HEK293T (cell line): ENCODE measurements at regions not wholly inside any gene's neighbourhood (a gene's known extent, or its start where the extent isn't known, plus 50 kb on each side); places are given as distances from the start of the nearest gene placed in this dataset.
"Not testable (repeated sequence)": the region's sequence is repeated elsewhere in the genome, so short reads cannot be mapped to it uniquely, and the experiment has no call there.

ENCODE experiments used
- ARNT ChIP-seq: fragments of 450-650 bp; IDR thresholded peaks from 2 replicates; pipeline ENCODE4 v1.6.1; 2017; ENCODE audit warnings: mild to moderate bottlenecking
- BHLHE40 ChIP-seq: fragments of 450-650 bp; IDR thresholded peaks from 2 replicates; pipeline ENCODE4 v1.6.1; 2016; ENCODE audit warnings: mild to moderate bottlenecking, moderate library complexity, borderline replicate concordance
- FOXM1 ChIP-seq: fragments of 450-650 bp; IDR thresholded peaks from 2 replicates; pipeline ENCODE4 v1.6.1; 2017; ENCODE audit warnings: mild to moderate bottlenecking, borderline replicate concordance
- LEF1 ChIP-seq: fragments of 450-650 bp; IDR thresholded peaks from 2 replicates; pipeline ENCODE4 v1.6.1; 2017; ENCODE audit warnings: mild to moderate bottlenecking, borderline replicate concordance
- NFRKB ChIP-seq: fragments of 450-650 bp; IDR thresholded peaks from 2 replicates; pipeline ENCODE4 v1.6.1; 2016; ENCODE audit warnings: mild to moderate bottlenecking, moderate library complexity
- SP1 ChIP-seq: fragments of 450-650 bp; IDR thresholded peaks from 2 replicates; pipeline ENCODE4 v1.6.1; 2017
- SUZ12 ChIP-seq: fragments of 450-650 bp; IDR thresholded peaks from 2 replicates; pipeline ENCODE4 v1.6.1; 2016; ENCODE audit warnings: mild to moderate bottlenecking
- TARDBP ChIP-seq: fragments of 450-650 bp; IDR thresholded peaks from 2 replicates; pipeline ENCODE4 v1.6.1; 2016
- ZNF384 ChIP-seq: fragments of 450-650 bp; IDR thresholded peaks from 2 replicates; pipeline ENCODE4 v1.6.1; 2016

DNA sequence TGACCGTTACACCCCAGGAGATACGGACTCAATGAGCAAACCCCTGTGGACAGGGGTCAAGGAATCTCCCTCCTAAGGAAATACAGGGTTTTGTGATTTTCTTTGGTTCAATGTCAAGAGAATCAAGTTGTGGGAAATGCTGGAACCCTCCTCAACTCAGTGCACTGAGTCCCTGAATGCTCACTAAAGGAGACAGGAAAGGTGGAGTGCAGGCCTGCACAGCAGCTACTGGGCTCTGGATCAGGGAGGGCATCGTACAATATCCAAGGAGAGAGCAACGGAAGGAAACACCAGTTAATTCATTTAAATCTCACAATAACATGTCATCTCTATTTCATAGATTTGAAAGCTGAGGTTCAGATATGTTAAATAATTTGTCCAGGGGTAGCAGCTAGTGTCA lies 263.5 kb upstream of the PLGLB1 start:
- not testable (repeated sequence) for TF ChIP-seq SP1, FOXM1, ARNT, LEF1, NFRKB, ZNF384, TARDBP, BHLHE40, SUZ12
